ENCODE measurements at regions not wholly inside any gene's neighbourhood (a gene's known extent, or its start where the extent isn't known, plus 50 kb on each side); places are given as distances from the start of the nearest gene placed in this dataset.

DNA sequence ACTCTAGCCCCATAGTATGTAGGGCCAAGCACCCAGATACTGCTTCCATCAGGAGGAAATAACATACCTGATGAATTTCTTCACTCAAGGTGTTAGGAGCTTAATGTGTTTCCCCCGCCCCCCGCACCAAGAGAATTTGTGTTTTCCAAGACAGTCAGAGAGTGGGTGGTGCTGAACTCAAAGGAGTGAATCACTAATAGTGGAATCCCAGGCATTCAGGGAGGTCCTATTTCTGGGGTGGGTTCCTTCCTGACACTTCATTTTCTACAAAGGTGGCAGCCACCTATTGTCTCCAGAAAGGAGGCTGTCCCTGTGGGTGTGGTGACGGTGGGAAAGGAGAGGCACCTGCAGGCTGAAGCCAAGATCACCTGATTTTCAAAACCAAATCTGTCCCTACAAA is 50.8 kb upstream of the ELF5 start:
- 80% methylated on average over 3 of the region's 3 CpGs for WGBS (ENCODE audit: missing lambda C conversion rate)
- DNase-seq (ENCODE audit: low read depth in 1 of 2, low spot score in 1 of 2): no peak
- Histone ChIP-seq H3K9me3 (no peaks in the 10 kb centered on the region), H3K4me1 (peaks cover 11% of the 10 kb centered on the region), H3K27ac (peak overlapping the region in 1 of 2 experiments; percentile 57; a peak in 3 of 6 replicates), H3K4me2 (0 out of 3 replicates have a peak overlapping the region, but pooled peaks have one; percentile 4), H3K4me3 (no peak overlapping the region)
- POLR2A ChIA-PET: no interaction called here
- TF ChIP-seq HDAC2 (IDR thresholded peaks at IDR 0.05) (no peak), ZFP36 (IDR thresholded peaks at IDR 0.05; ENCODE audit: borderline replicate concordance, partially characterized antibody) (no peak), TP53 (CRISPR knock-in tag; IDR thresholded peaks at IDR 0.05) (no peak), NPAS2 (CRISPR knock-in tag; IDR thresholded peaks at IDR 0.05; ENCODE audit: borderline replicate concordance) (no peak)
- CTCF ChIA-PET: interaction anchor here (0.9 to 2.5 kb wide), 3 partner anchors 52 to 198 kb away, joined by 3 to 10 read pairs (median 4); no protein-coding TSS in a partner anchor
- no peak; a peak in 1 of 6 replicates for ATAC-seq
- no peak for FAIRE-seq

DNA sequence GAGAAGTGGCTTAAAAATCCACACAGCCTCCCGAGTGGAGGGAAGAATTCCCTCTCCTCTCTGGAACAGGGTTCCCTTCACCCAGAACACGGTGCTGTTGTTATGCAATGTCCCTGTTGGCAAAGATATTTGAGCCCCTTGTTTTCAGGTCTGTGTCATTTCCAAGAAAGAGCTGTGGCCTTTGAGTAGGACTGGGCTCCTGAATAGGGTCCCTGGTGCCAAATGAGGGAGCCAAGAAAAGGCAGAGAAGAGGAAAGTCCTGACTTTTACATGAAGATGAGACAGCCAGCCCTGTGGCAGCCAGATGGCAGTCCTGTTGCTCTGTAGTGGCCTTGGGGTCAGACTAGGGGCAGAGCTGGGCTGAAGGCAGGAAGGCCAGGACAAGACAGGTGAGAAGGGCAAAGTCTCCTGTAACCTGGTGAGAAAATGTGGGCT is 51.2 kb upstream of the ELF5 start:
- ATAC-seq: peak in 1 of 2 experiments; percentile 43; a peak in 2 of 6 replicates
- H3K4me1 ChIP-seq: peaks cover 11% of the 10 kb centered on the region
- H3K4me2 ChIP-seq: 0 out of 3 replicates have a peak overlapping the region, but pooled peaks have one; percentile 4
- WGBS (ENCODE audit: missing lambda C conversion rate): 35% methylated on average over 2 of the region's 2 CpGs
- no peak overlapping the region for H3K4me3 ChIP-seq
- no peak for DNase-seq (ENCODE audit: low read depth in 1 of 2, low spot score in 1 of 2)
- FAIRE-seq: no peak
- ChIA-PET CTCF (interaction anchor here (0.9 to 1.8 kb wide), 4 partner anchors 52 to 321 kb away, joined by 3 to 8 read pairs (median 4); partner anchors contain the start of gene ELF5), POLR2A (no interaction called here)
- H3K27ac ChIP-seq: peak overlapping the region in 1 of 2 experiments; percentile 57; a peak in 3 of 6 replicates
- TF ChIP-seq ZSCAN20 (CRISPR knock-in tag; IDR thresholded peaks at IDR 0.05) (no peak), RAD21 (conservative IDR thresholded peaks at IDR 0.05 in 1 of 2, IDR thresholded peaks at IDR 0.05 in 1 of 2) (0 out of 5 replicates have a peak, but pooled peaks of 1 of the 2 experiments have one; percentile 6)
- no peaks in the 10 kb centered on the region for H3K9me3 ChIP-seq

DNA sequence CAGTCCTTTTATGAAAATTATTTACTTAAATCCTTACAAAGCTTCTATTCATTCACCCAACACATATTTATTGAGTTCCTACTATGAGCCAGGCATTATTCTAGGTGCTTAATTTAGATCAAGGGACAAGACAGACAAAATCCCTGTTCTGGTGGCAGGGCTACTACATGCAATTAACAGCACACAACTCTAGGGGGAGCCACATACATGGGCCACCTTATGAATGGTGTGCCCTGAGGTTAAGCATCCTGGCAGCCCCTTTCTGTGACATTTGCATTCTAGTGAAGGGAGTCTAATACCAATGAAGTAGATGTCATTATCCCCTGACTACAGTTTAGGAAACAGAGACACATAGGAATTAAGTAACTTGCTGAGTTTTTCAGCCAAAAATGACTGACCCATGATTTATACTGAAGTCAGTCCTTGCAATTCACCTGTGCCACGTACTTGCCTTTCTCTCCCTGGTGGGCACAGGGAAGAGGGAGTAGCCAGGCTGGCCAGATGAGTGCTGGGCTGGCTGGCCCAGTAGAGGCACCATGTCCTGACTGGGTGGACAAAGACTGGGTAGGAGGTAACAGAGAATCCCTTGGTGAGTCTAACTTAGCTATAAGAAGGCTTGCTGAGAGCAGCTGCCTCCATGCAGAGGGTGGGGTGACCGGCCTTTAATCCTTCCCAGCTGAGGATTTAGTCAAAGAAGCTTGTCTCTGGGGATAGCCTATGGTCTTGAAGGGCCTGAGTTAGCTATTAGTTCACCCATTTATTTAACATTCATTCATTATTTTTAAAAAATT is 52.0 kb upstream of the ELF5 start:
- ATAC-seq: peak in 1 of 2 experiments; percentile 80; a peak in 3 of 6 replicates
- no peak for FAIRE-seq

More for the DNA sequence above, 52.0 kb upstream of the ELF5 start:
- DNase-seq (ENCODE audit: low read depth in 1 of 2, low spot score in 1 of 2): peak; percentile 14 to 37
- Histone ChIP-seq H3K4me1 (peaks cover 11% of the 10 kb centered on the region), H3K27ac (peak overlapping the region in 1 of 2 experiments; percentile 26; a peak in 1 of 6 replicates), H3K4me2 (no peak overlapping the region), H3K9me3 (no peaks in the 10 kb centered on the region), H3K4me3 (no peak overlapping the region)
- 49% methylated on average over 2 of the region's 2 CpGs for WGBS (ENCODE audit: missing lambda C conversion rate)
- ChIA-PET CTCF (interaction anchor here (0.6 to 3.2 kb wide), 9 partner anchors 8 to 1067 kb away, joined by 3 to 11 read pairs (median 5); partner anchors contain the start of gene ELF5), POLR2A (no interaction called here)
- TF ChIP-seq, protein P1, sequence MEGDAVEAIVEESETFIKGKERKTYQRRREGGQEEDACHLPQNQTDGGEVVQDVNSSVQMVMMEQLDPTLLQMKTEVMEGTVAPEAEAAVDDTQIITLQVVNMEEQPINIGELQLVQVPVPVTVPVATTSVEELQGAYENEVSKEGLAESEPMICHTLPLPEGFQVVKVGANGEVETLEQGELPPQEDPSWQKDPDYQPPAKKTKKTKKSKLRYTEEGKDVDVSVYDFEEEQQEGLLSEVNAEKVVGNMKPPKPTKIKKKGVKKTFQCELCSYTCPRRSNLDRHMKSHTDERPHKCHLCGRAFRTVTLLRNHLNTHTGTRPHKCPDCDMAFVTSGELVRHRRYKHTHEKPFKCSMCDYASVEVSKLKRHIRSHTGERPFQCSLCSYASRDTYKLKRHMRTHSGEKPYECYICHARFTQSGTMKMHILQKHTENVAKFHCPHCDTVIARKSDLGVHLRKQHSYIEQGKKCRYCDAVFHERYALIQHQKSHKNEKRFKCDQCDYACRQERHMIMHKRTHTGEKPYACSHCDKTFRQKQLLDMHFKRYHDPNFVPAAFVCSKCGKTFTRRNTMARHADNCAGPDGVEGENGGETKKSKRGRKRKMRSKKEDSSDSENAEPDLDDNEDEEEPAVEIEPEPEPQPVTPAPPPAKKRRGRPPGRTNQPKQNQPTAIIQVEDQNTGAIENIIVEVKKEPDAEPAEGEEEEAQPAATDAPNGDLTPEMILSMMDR (IDR thresholded peaks at IDR 0.05): peak; percentile 48
- TF ChIP-seq, protein P2, sequence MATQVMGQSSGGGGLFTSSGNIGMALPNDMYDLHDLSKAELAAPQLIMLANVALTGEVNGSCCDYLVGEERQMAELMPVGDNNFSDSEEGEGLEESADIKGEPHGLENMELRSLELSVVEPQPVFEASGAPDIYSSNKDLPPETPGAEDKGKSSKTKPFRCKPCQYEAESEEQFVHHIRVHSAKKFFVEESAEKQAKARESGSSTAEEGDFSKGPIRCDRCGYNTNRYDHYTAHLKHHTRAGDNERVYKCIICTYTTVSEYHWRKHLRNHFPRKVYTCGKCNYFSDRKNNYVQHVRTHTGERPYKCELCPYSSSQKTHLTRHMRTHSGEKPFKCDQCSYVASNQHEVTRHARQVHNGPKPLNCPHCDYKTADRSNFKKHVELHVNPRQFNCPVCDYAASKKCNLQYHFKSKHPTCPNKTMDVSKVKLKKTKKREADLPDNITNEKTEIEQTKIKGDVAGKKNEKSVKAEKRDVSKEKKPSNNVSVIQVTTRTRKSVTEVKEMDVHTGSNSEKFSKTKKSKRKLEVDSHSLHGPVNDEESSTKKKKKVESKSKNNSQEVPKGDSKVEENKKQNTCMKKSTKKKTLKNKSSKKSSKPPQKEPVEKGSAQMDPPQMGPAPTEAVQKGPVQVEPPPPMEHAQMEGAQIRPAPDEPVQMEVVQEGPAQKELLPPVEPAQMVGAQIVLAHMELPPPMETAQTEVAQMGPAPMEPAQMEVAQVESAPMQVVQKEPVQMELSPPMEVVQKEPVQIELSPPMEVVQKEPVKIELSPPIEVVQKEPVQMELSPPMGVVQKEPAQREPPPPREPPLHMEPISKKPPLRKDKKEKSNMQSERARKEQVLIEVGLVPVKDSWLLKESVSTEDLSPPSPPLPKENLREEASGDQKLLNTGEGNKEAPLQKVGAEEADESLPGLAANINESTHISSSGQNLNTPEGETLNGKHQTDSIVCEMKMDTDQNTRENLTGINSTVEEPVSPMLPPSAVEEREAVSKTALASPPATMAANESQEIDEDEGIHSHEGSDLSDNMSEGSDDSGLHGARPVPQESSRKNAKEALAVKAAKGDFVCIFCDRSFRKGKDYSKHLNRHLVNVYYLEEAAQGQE (IDR thresholded peaks at IDR 0.05): no peak
- TF ChIP-seq RNF2 (IDR thresholded peaks at IDR 0.05; ENCODE audit: borderline replicate concordance, low read depth) (no peak), GATA3 (IDR thresholded peaks at IDR 0.05; ENCODE audit: borderline replicate concordance) (no peak), RAD21 (conservative IDR thresholded peaks at IDR 0.05 in 1 of 2, IDR thresholded peaks at IDR 0.05 in 1 of 2) (peak; percentile 53 to 75), MAZ (IDR thresholded peaks at IDR 0.05; ENCODE audit: borderline replicate concordance, low read depth, low read length) (no peak)

All from A549 (cell line).